SK-N-SH treated with all-trans-retinoic acid at 6 μM for 48 hours (cell line): ENCODE measurements at regions not wholly inside any gene's neighbourhood (a gene's known extent, or its start where the extent isn't known, plus 50 kb on each side); places are given as distances from the start of the nearest gene placed in this dataset.

Experiments
- BACH2 ChIP-seq: fragments of 250-450 bp; sonication (Bioruptor Pico); IDR thresholded peaks from 2 replicates; pipeline ENCODE4 v1.9.0; 2021; ENCODE audit warnings: mild to moderate bottlenecking, borderline replicate concordance
- CREB5 ChIP-seq: fragments of 250-450 bp; sonication (Bioruptor Pico); IDR thresholded peaks from 2 replicates; pipeline ENCODE4 v1.5.1; 2020; ENCODE audit warnings: low read depth, mild to moderate bottlenecking, moderate library complexity
- ESRRG ChIP-seq: fragments of 250-450 bp; sonication (Bioruptor Pico); IDR thresholded peaks from 2 replicates; pipeline ENCODE4 v1.6.1; 2021; ENCODE audit warnings: mild to moderate bottlenecking
- PATZ1 ChIP-seq: fragments of 250-450 bp; sonication (Bioruptor Pico); IDR thresholded peaks from 2 replicates; pipeline ENCODE4 v1.8.0; 2020; ENCODE audit warnings: mild to moderate bottlenecking, moderate library complexity, borderline replicate concordance
- POU6F1 ChIP-seq: fragments of 250-450 bp; sonication (Bioruptor Pico); IDR thresholded peaks from 2 replicates; pipeline ENCODE4 v1.8.0; 2021; ENCODE audit warnings: low read depth, mild to moderate bottlenecking, moderate library complexity, borderline replicate concordance
- RARB ChIP-seq: fragments of 250-450 bp; sonication (Bioruptor Pico); IDR thresholded peaks from 2 replicates; pipeline ENCODE4 v1.8.0; 2021; ENCODE audit warnings: mild to moderate bottlenecking, moderate library complexity
- SNAI2 ChIP-seq: fragments of 250-450 bp; sonication (Bioruptor Pico); IDR thresholded peaks from 2 replicates; pipeline ENCODE4 v1.5.0; 2020; ENCODE audit warnings: mild to moderate bottlenecking, moderate library complexity
- ZFP3 ChIP-seq: fragments of 250-450 bp; sonication (Bioruptor Pico); IDR thresholded peaks from 2 replicates; pipeline ENCODE4 v1.5.0; 2020; ENCODE audit warnings: mild to moderate bottlenecking, moderate library complexity
- ZNF565 ChIP-seq: fragments of 450-650 bp; formaldehyde crosslinking; conservative IDR thresholded peaks from 2 replicates; pipeline ENCODE4 v1.5.0; 2020; ENCODE audit warnings: low read depth, mild to moderate bottlenecking, moderate library complexity

GRCh38 chr10:88149906-88150305, 286.5 kb downstream of the PTEN start:
- TF ChIP-seq CREB5 (CRISPR knock-in tag) (no peak), ESRRG (no peak), SNAI2 (no peak), POU6F1 (CRISPR knock-in tag) (no peak), PATZ1 (CRISPR knock-in tag) (no peak), ZFP3 (CRISPR knock-in tag) (no peak), RARB (CRISPR knock-in tag) (no peak), BACH2 (no peak), ZNF565 (CRISPR knock-in tag) (no peak)
